ENCODE measurements at regions not wholly inside any gene's neighbourhood (a gene's known extent, or its start where the extent isn't known, plus 50 kb on each side); places are given as distances from the start of the nearest gene placed in this dataset.

DNA sequence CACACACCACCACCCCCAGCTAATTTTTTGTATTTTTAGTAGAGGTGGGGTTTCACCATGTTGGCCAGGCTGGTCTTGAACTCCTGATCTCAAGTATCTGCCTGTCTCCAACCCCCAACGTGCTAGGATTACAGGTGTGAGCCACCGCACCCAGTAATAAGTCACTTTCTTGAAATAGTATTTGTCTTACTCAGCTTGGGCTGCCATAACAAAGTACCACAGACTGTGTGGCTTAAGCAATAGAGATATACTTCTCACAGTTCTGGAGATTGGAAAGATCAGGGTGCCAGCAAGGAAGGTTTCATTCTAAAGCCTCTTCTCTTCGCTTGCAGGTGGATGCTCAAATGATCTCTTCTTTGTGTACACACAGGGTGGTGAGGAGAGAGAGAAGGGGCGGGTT is 99.8 kb downstream of the ARRDC3 start:
- DNase-seq (ENCODE audit: low read depth) = no peak
- CTCF ChIA-PET = interaction anchor here (0.9 to 1.3 kb wide), 2 partner anchors 101 to 181 kb away, joined by 3 to 4 read pairs; no protein-coding TSS in a partner anchor
- POLR2A ChIA-PET = no interaction called here

DNA sequence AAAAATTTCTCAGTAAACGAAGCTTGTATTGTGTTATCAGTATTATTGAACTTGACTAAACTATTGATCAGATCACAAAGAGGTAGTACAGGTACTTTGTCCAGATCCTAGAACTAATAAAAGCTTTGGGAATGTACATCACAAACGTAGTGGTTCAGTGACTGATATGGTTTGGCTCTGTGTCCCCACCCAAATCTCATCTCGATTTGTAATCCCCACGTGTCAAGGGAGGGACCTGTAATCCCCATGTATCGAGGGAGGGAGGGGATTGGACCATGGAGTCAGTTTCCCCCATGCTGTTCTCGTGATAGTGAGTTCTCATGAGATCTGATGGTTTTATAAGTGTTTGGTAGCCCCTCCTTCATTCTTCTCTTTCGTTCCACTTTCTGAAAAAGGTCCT is 100.9 kb downstream of the ARRDC3 start:
- TF ChIP-seq, protein P1, sequence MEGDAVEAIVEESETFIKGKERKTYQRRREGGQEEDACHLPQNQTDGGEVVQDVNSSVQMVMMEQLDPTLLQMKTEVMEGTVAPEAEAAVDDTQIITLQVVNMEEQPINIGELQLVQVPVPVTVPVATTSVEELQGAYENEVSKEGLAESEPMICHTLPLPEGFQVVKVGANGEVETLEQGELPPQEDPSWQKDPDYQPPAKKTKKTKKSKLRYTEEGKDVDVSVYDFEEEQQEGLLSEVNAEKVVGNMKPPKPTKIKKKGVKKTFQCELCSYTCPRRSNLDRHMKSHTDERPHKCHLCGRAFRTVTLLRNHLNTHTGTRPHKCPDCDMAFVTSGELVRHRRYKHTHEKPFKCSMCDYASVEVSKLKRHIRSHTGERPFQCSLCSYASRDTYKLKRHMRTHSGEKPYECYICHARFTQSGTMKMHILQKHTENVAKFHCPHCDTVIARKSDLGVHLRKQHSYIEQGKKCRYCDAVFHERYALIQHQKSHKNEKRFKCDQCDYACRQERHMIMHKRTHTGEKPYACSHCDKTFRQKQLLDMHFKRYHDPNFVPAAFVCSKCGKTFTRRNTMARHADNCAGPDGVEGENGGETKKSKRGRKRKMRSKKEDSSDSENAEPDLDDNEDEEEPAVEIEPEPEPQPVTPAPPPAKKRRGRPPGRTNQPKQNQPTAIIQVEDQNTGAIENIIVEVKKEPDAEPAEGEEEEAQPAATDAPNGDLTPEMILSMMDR (IDR thresholded peaks at IDR 0.05; ENCODE audit: insufficient read depth, low read depth, low read length) = no peak
- Histone ChIP-seq H3K36me3 (ENCODE audit: control insufficient read depth, insufficient read depth, low read length) (no peaks in the 10 kb centered on the region), H3K4me3 (ENCODE audit: low read depth, low read length) (no peak overlapping the region), H3K27me3 (ENCODE audit: control insufficient read depth, insufficient read depth, low read length) (no peaks in the 10 kb centered on the region)
- ChIA-PET CTCF (interaction anchor here (0.9 to 1.3 kb wide), 2 partner anchors 102 to 180 kb away, joined by 3 to 4 read pairs; no protein-coding TSS in a partner anchor), POLR2A (no interaction called here)
- no peak for DNase-seq (ENCODE audit: low read depth)

More for the DNA sequence above, 99.8 kb downstream of the ARRDC3 start:
- Histone ChIP-seq H3K4me3 (ENCODE audit: low read depth, low read length) (no peak overlapping the region), H3K36me3 (ENCODE audit: control insufficient read depth, insufficient read depth, low read length) (no peaks in the 10 kb centered on the region), H3K27me3 (ENCODE audit: control insufficient read depth, insufficient read depth, low read length) (no peaks in the 10 kb centered on the region)
- TF ChIP-seq, protein P1 (IDR thresholded peaks at IDR 0.05; ENCODE audit: insufficient read depth, low read depth, low read length) = no peak

DNA sequence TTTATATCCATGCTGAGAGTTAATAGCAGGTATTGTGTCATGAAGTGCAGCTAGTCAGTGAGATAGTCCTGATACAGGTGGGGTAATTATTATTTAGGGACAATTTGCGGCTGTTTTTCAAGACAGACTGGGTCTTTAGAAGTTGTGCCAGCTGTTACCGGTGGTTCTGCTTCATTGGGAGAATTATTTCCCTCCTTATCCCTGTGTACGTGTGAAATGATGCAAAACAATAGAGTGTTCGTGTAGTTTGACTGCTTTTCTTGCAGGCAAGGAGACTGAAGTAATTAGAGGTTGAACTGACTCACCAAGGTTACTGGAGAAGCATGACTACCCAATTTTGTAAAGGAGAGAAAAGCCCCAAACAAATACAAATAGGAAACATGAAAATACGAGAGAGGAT is 101.7 kb downstream of the ARRDC3 start:
- H3K27me3 ChIP-seq (ENCODE audit: control insufficient read depth, insufficient read depth, low read length) = no peaks in the 10 kb centered on the region
- TF ChIP-seq, protein P1 (IDR thresholded peaks at IDR 0.05; ENCODE audit: insufficient read depth, low read depth, low read length) = no peak
- ChIA-PET CTCF (interaction anchor here (1.2 to 2.1 kb wide), 2 partner anchors 29 to 174 kb away, joined by 3 to 5 read pairs; no protein-coding TSS in a partner anchor), POLR2A (no interaction called here)
- H3K4me3 ChIP-seq (ENCODE audit: low read depth, low read length) = no peak overlapping the region
- H3K36me3 ChIP-seq (ENCODE audit: control insufficient read depth, insufficient read depth, low read length) = no peaks in the 10 kb centered on the region
- peak; percentile 77 for DNase-seq (ENCODE audit: low read depth)

GRCh38 chr5:91280362-91281269 is 102.5 kb downstream of the ARRDC3 start:
- H3K4me3 ChIP-seq (ENCODE audit: low read depth, low read length) = peak overlapping the region; percentile 30
- H3K36me3 ChIP-seq (ENCODE audit: control insufficient read depth, insufficient read depth, low read length) = no peaks in the 10 kb centered on the region
- no peaks in the 10 kb centered on the region for H3K27me3 ChIP-seq (ENCODE audit: control insufficient read depth, insufficient read depth, low read length)
- ChIA-PET CTCF (interaction anchor here (0.8 to 2.1 kb wide), 6 partner anchors 30 to 177 kb away, joined by 3 to 5 read pairs (median 3); no protein-coding TSS in a partner anchor), POLR2A (interaction anchor here (1.3 kb wide), 1 partner anchor 100 kb away, joined by 5 read pairs; no protein-coding TSS in a partner anchor)
- DNase-seq (ENCODE audit: low read depth) = peak; percentile 91
- TF ChIP-seq, protein P1 (IDR thresholded peaks at IDR 0.05; ENCODE audit: insufficient read depth, low read depth, low read length) = 0 out of 2 replicates have a peak, but pooled peaks have one; percentile 11

- Histone ChIP-seq H3K36me3 (ENCODE audit: control insufficient read depth, insufficient read depth, low read length) (no peaks in the 10 kb centered on the region), H3K4me3 (ENCODE audit: low read depth, low read length) (no peak overlapping the region), H3K27me3 (ENCODE audit: control insufficient read depth, insufficient read depth, low read length) (no peaks in the 10 kb centered on the region)
- ChIA-PET CTCF (interaction anchor here (0.8 kb wide), 1 partner anchor 99 kb away, joined by 6 read pairs; no protein-coding TSS in a partner anchor), POLR2A (no interaction called here)
- TF ChIP-seq, protein P1 (IDR thresholded peaks at IDR 0.05; ENCODE audit: insufficient read depth, low read depth, low read length) = no peak
- DNase-seq (ENCODE audit: low read depth) = no peak
These were observed 105.3 kb downstream of the ARRDC3 start for GRCh38 chr5:91277840-91278239.

Measured in BJ (cell line).